ENCODE measurements at regions not wholly inside any gene's neighbourhood (a gene's known extent, or its start where the extent isn't known, plus 50 kb on each side); places are given as distances from the start of the nearest gene placed in this dataset.

DNA sequence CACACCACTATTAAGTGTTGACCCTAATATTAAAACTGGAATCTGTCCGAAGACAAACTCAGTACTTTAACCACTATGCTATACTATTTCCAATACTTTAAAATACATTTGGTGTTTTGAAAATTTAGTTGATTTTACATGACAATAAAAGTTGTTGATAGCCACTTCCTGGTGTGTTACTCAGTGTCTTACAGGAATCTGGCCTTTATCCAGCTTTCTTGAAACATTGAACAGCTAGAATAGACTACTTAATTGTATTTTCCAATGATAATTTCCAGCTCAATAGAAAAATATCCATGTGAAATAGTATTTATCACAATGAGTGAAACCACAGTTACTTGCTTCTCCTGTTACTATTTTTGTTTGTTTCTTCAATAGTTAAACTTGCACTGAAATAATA is 369.6 kb upstream of the ADGRL4 start:
- TF ChIP-seq EP300 (IDR thresholded peaks at IDR 0.05), result no peak
- no peak for TF ChIP-seq POLR2A (IDR thresholded peaks at IDR 0.05; ENCODE audit: low read depth)
- TF ChIP-seq, protein P1, sequence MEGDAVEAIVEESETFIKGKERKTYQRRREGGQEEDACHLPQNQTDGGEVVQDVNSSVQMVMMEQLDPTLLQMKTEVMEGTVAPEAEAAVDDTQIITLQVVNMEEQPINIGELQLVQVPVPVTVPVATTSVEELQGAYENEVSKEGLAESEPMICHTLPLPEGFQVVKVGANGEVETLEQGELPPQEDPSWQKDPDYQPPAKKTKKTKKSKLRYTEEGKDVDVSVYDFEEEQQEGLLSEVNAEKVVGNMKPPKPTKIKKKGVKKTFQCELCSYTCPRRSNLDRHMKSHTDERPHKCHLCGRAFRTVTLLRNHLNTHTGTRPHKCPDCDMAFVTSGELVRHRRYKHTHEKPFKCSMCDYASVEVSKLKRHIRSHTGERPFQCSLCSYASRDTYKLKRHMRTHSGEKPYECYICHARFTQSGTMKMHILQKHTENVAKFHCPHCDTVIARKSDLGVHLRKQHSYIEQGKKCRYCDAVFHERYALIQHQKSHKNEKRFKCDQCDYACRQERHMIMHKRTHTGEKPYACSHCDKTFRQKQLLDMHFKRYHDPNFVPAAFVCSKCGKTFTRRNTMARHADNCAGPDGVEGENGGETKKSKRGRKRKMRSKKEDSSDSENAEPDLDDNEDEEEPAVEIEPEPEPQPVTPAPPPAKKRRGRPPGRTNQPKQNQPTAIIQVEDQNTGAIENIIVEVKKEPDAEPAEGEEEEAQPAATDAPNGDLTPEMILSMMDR (IDR thresholded peaks at IDR 0.05), result no peak
- TF ChIP-seq POLR2AphosphoS5 (IDR thresholded peaks at IDR 0.05), result no peak

DNA sequence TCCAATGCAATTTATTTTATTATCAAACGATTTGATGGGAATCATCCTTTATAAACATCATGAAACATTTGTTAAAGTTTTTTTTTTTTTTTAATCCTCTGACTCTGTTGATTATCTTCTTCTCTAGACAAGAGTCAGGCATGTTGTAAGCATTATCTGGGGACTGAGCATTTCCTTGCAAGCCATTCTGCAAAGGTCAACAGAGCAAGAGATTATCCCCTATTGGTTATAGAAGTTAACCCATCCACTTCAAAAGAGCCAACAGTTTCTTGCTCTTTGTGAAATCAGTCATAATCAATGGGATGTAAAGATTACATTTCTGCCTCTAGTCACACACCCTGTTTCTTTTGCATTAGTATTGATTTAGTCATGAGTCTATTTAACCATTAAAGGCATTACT is 368.8 kb upstream of the ADGRL4 start:
- intact Hi-C loops (cut with DNase I), result no loop called here
- Histone ChIP-seq H3K36me3 (no peaks in the 10 kb centered on the region), H3K9me3 (no peaks in the 10 kb centered on the region), H3K4me3 (no peak overlapping the region), H3K27me3 (no peaks in the 10 kb centered on the region), H3K4me1 (peaks cover 0 to 15% (median 10%) of the 10 kb centered on the region in 4 donors), H3K27ac (replicated peaks in 1 of 4) (no peak overlapping the region)
- DNase-seq (ENCODE audit: extremely low spot score), result no peak
- TF ChIP-seq POLR2A (IDR thresholded peaks at IDR 0.05; ENCODE audit: low read depth), result no peak
- TF ChIP-seq, protein P1 (IDR thresholded peaks at IDR 0.05), result no peak
- TF ChIP-seq POLR2AphosphoS5 (IDR thresholded peaks at IDR 0.05), result no peak
- TF ChIP-seq EP300 (IDR thresholded peaks at IDR 0.05), result no peak
- WGBS, result 38% methylated on average over 1 of the region's 1 CpG

More for the DNA sequence above, 369.6 kb upstream of the ADGRL4 start:
- 95% methylated on average over 1 of the region's 1 CpG for WGBS
- H3K36me3 ChIP-seq, result no peaks in the 10 kb centered on the region
- DNase-seq (ENCODE audit: extremely low spot score), result no peak
- H3K27me3 ChIP-seq, result no peaks in the 10 kb centered on the region
- H3K27ac ChIP-seq (replicated peaks in 1 of 4), result no peak overlapping the region
- peaks cover 0 to 15% (median 10%) of the 10 kb centered on the region in 4 donors for H3K4me1 ChIP-seq
- no peaks in the 10 kb centered on the region for H3K9me3 ChIP-seq
- H3K4me3 ChIP-seq, result no peak overlapping the region
- intact Hi-C loops (cut with DNase I), result no loop called here

GRCh38 chr1:79374397-79374796 is 367.9 kb upstream of the ADGRL4 start:
- H3K9me3 ChIP-seq, result no peaks in the 10 kb centered on the region
- intact Hi-C loops (cut with DNase I), result no loop called here
- peaks cover 0 to 15% (median 10%) of the 10 kb centered on the region in 4 donors for H3K4me1 ChIP-seq
- 61% methylated on average over 1 of the region's 1 CpG for WGBS
- no peaks in the 10 kb centered on the region for H3K36me3 ChIP-seq
- DNase-seq (ENCODE audit: extremely low spot score), result no peak
- no peak overlapping the region for H3K4me3 ChIP-seq
- no peaks in the 10 kb centered on the region for H3K27me3 ChIP-seq
- TF ChIP-seq EP300 (IDR thresholded peaks at IDR 0.05) (no peak), POLR2A (IDR thresholded peaks at IDR 0.05; ENCODE audit: low read depth) (no peak)
- no peak overlapping the region for H3K27ac ChIP-seq (replicated peaks in 1 of 4)

DNA sequence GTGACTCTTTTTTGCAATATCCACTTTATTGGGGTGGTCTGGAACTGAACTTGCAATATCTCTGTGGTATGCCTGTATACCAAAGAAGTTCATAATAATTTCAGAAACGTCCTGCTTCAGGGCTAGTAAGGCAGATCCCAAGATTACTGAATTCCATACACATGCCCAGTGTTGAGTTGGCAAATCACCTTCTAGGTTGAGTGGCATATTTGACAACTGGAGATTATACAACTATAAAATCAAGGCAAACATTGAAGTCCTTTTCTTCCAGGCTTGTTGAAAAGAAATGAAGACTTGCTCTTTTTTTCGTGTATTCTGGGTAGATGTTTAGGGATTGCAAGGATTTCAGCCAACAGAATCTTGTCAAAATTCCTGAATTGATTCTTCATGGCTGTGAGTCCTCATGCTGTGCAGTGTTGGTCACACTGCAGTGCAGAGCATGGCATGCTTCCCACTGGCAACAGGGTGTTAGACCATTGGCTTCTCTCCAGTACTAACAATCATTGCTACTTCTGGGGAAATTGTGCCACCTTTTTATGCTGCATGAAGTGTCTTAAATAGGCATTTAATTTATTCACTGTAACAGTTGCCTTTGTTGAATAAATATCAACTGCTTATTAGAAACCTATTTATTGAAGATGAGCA is 367.1 kb upstream of the ADGRL4 start:
- Histone ChIP-seq H3K27ac (replicated peaks in 1 of 4) (no peak overlapping the region), H3K9me3 (no peaks in the 10 kb centered on the region), H3K4me3 (no peak overlapping the region), H3K4me1 (peaks cover 0 to 15% (median 10%) of the 10 kb centered on the region in 4 donors), H3K36me3 (no peaks in the 10 kb centered on the region), H3K27me3 (no peaks in the 10 kb centered on the region)
- intact Hi-C loops (cut with DNase I), result no loop called here
- DNase-seq (ENCODE audit: extremely low spot score), result no peak
- TF ChIP-seq, protein P1 (IDR thresholded peaks at IDR 0.05), result no peak
- TF ChIP-seq EP300 (IDR thresholded peaks at IDR 0.05), result no peak
- no peak for TF ChIP-seq POLR2AphosphoS5 (IDR thresholded peaks at IDR 0.05)
- TF ChIP-seq POLR2A (IDR thresholded peaks at IDR 0.05; ENCODE audit: low read depth), result no peak
- WGBS, result 40% methylated on average over 2 of the region's 2 CpGs

DNA sequence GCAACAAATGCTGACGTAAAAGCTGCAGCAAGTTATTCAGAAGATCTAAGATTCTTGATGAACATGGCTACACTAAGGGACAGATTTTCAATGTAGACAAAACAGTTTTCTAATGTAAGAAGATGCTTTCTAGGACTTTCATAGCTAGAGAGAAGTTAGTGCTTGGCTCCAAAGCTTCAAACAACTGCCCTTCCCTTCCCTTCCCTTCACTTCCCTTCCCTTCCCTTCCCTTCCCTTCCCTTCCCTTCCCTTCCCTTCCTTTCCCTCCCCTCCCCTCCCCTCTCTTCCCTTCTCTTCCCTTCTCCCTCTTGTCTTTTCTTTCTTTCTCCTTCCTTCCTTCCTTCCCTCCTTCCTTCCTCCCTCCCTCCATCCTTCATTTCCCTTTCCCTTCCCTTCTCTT is 365.3 kb upstream of the ADGRL4 start:
- H3K27ac ChIP-seq (replicated peaks in 1 of 4), result no peak overlapping the region
- H3K4me3 ChIP-seq, result no peak overlapping the region
- H3K27me3 ChIP-seq, result no peaks in the 10 kb centered on the region
- H3K4me1 ChIP-seq, result peaks cover 0 to 15% (median 10%) of the 10 kb centered on the region in 4 donors
- no peak for DNase-seq (ENCODE audit: extremely low spot score)
- WGBS, result 93% methylated on average over 1 of the region's 1 CpG
- TF ChIP-seq, protein P1 (IDR thresholded peaks at IDR 0.05), result no peak
- TF ChIP-seq POLR2A (IDR thresholded peaks at IDR 0.05; ENCODE audit: low read depth) (no peak), EP300 (IDR thresholded peaks at IDR 0.05) (no peak)
- no peaks in the 10 kb centered on the region for H3K9me3 ChIP-seq
- H3K36me3 ChIP-seq, result no peaks in the 10 kb centered on the region
- intact Hi-C loops (cut with DNase I), result no loop called here
